A673 (cell line): ENCODE measurements at regions not wholly inside any gene's neighbourhood (a gene's known extent, or its start where the extent isn't known, plus 50 kb on each side); places are given as distances from the start of the nearest gene placed in this dataset.
"Not testable (repeated sequence)": the region's sequence is repeated elsewhere in the genome, so short reads cannot be mapped to it uniquely, and the experiment has no call there.

Experiments
- CTCF ChIP-seq: fragments of 300-800, 200-600 bp; sonication (generic); conservative IDR thresholded peaks from 2 replicates; pipeline ENCODE4 v1.5.1; 2017; ENCODE audit warnings: low read depth, mild to moderate bottlenecking, antibody characterized with exemption, low read length, moderate library complexity, mixed read lengths
- EZH2 ChIP-seq: fragments of 200-600 bp; sonication (generic); IDR thresholded peaks from 2 replicates; pipeline ENCODE4 v1.6.1; 2017; ENCODE audit warnings: borderline replicate concordance, low read depth, mild to moderate bottlenecking, mixed read lengths, antibody characterized with exemption, low read length; ENCODE audit not compliant: poor library complexity, severe bottlenecking

- TF ChIP-seq CTCF, EZH2: not testable (repeated sequence)
Observed at GRCh38 chr15:20221063-20221462, 320.5 kb downstream of the GOLGA6L6 start.
